ENCODE measurements at regions not wholly inside any gene's neighbourhood (a gene's known extent, or its start where the extent isn't known, plus 50 kb on each side); places are given as distances from the start of the nearest gene placed in this dataset.

GRCh38 chr17:77279448-77280303 lies 138.9 kb downstream of the SEC14L1 start (continued):
- 0 out of 2 replicates have a peak, but pooled peaks have one; percentile 21 for TF ChIP-seq HMBOX1 (IDR thresholded peaks at IDR 0.05)
- no peak for TF ChIP-seq KHSRP (IDR thresholded peaks at IDR 0.05)
- TF ChIP-seq ATF1 (CRISPR knock-in tag; IDR thresholded peaks at IDR 0.05), result no peak
- TF ChIP-seq ATF1 (tag; IDR thresholded peaks at IDR 0.05), result peak; percentile 64
- peak; percentile 77; the same call in 1 of the 2 replicates for TF ChIP-seq SP1 (CRISPR knock-in tag; IDR thresholded peaks at IDR 0.05)
- TF ChIP-seq ARID3B (CRISPR knock-in tag; IDR thresholded peaks at IDR 0.05; ENCODE audit: borderline replicate concordance), result no peak
- no peak for TF ChIP-seq SREBF1 (IDR thresholded peaks at IDR 0.05; ENCODE audit: borderline replicate concordance, low read depth, low read length)
- no peak for TF ChIP-seq KLF10 (CRISPR knock-in tag; IDR thresholded peaks at IDR 0.05)
- peak; percentile 28 to 38; a peak in 1 of 4 replicates for TF ChIP-seq FOXK2 (conservative IDR thresholded peaks at IDR 0.05 in 1 of 2, IDR thresholded peaks at IDR 0.05 in 1 of 2; ENCODE audit: low read depth in 2 of 2)
- peak; percentile 53; the same call in 1 of the 2 replicates for TF ChIP-seq TEAD4 (IDR thresholded peaks at IDR 0.05; ENCODE audit: low read length)
- TF ChIP-seq TEAD4 (CRISPR knock-in tag; IDR thresholded peaks at IDR 0.05; ENCODE audit: borderline replicate concordance), result no peak
- no peak for TF ChIP-seq AFF1 (IDR thresholded peaks at IDR 0.05; ENCODE audit: low read depth in 1 of 2, partially characterized antibody in 2 of 2)
- no peak for TF ChIP-seq TCFL5 (CRISPR knock-in tag; conservative IDR thresholded peaks at IDR 0.05)
- peak; percentile 38 for TF ChIP-seq ETV1 (tag; conservative IDR thresholded peaks at IDR 0.05; ENCODE audit: low read depth)
- TF ChIP-seq ZBTB11 (CRISPR knock-in tag; IDR thresholded peaks at IDR 0.05), result no peak; a peak in 1 of 6 replicates
